ENCODE measurements at regions not wholly inside any gene's neighbourhood (a gene's known extent, or its start where the extent isn't known, plus 50 kb on each side); places are given as distances from the start of the nearest gene placed in this dataset.

DNA sequence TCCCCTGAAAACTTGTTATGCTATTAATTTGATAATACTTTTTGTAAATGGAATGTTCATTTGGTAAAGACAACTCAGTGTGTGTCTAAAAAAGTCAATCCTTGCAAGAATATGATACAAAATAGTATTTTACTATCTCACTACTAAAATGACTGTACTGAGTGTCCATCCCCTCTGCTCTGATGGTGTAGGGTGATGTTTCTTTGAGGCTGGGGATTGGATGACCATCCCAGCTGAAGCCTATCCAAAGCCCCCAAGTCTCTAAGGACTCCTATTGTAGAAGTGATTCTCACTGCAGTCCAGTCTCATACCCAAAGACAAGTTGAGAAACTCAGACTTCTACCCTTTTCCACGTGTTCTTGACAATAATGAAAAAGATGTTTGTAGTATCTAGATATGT is 1128.4 kb downstream of the BCL11B start:
- TF ChIP-seq, protein P1, sequence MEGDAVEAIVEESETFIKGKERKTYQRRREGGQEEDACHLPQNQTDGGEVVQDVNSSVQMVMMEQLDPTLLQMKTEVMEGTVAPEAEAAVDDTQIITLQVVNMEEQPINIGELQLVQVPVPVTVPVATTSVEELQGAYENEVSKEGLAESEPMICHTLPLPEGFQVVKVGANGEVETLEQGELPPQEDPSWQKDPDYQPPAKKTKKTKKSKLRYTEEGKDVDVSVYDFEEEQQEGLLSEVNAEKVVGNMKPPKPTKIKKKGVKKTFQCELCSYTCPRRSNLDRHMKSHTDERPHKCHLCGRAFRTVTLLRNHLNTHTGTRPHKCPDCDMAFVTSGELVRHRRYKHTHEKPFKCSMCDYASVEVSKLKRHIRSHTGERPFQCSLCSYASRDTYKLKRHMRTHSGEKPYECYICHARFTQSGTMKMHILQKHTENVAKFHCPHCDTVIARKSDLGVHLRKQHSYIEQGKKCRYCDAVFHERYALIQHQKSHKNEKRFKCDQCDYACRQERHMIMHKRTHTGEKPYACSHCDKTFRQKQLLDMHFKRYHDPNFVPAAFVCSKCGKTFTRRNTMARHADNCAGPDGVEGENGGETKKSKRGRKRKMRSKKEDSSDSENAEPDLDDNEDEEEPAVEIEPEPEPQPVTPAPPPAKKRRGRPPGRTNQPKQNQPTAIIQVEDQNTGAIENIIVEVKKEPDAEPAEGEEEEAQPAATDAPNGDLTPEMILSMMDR (IDR thresholded peaks at IDR 0.05): no peak
- intact Hi-C loops (cut with micrococcal nuclease): no loop called here
- ChIA-PET POLR2A (no interaction called here), CTCF (no interaction called here)
- H3K4me1 Mint-ChIP-seq: no peaks in the 10 kb centered on the region
- H3K4me3 Mint-ChIP-seq: no peak overlapping the region
- no peak overlapping the region for H3K27ac Mint-ChIP-seq
- DNase-seq (no peak), ATAC-seq (ENCODE audit: low read depth) (no peak)
- no peaks in the 10 kb centered on the region for H3K36me3 Mint-ChIP-seq (ENCODE audit: low read depth)
- H3K9me3 Mint-ChIP-seq: no peaks in the 10 kb centered on the region
- H3K27me3 Mint-ChIP-seq: no peaks in the 10 kb centered on the region

DNA sequence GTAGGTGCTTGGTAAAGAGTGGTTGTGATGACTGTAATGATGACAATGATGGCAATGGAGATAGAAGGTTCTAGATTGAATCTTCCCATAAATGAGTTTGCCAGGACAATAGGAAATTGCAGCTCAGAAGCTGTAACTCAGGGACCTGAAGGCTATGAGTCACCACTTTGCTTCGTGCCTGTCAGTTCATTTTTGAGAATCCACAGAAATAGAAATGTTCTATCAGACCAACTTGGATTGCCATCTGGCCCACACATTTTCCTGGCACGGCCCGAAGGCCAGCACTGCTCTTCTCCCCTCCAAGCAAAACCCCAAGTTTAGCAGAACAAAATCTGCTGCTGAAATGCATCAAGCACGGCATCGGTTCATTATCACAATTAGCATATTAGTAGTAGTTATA is 1127.0 kb downstream of the BCL11B start:
- no peaks in the 10 kb centered on the region for H3K36me3 Mint-ChIP-seq (ENCODE audit: low read depth)
- CTCF ChIA-PET: no interaction called here
- TF ChIP-seq, protein P1 (IDR thresholded peaks at IDR 0.05): no peak
- H3K4me3 Mint-ChIP-seq: no peak overlapping the region
- ATAC-seq (ENCODE audit: low read depth) (no peak), DNase-seq (no peak)
- H3K9me3 Mint-ChIP-seq: no peaks in the 10 kb centered on the region
- no peaks in the 10 kb centered on the region for H3K4me1 Mint-ChIP-seq
- intact Hi-C loops (cut with micrococcal nuclease): no loop called here
- no peaks in the 10 kb centered on the region for H3K27me3 Mint-ChIP-seq
- POLR2A ChIA-PET: no interaction called here
- H3K27ac Mint-ChIP-seq: no peak overlapping the region

DNA sequence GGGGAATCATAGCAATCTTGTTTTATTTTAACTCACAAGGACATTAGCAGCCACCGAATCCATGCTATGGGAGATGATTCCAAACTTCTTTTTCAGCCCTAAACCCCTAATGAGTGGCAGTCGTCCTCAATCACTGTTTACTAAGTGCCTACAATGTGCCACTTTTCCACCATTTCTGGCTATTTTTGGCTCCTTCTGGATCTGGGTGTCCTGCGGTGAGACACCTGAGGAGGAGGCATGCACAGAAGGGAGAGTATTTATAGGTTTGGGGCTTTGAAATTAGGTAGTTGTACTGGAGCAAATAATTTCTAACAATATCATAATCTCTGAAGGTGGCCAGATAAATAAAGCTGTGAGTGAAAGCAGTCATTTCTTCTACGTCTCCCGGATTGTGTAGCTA is 1125.6 kb downstream of the BCL11B start:
- H3K9me3 Mint-ChIP-seq: peaks cover under 1% of the 10 kb centered on the region
- H3K27ac Mint-ChIP-seq: no peak overlapping the region
- no peaks in the 10 kb centered on the region for H3K4me1 Mint-ChIP-seq
- no peaks in the 10 kb centered on the region for H3K27me3 Mint-ChIP-seq
- ATAC-seq (ENCODE audit: low read depth) (no peak), DNase-seq (no peak)
- CTCF ChIA-PET: no interaction called here
- no peaks in the 10 kb centered on the region for H3K36me3 Mint-ChIP-seq (ENCODE audit: low read depth)
- POLR2A ChIA-PET: no interaction called here
- H3K4me3 Mint-ChIP-seq: no peak overlapping the region
- intact Hi-C loops (cut with micrococcal nuclease): no loop called here
- TF ChIP-seq, protein P1 (IDR thresholded peaks at IDR 0.05): no peak

DNA sequence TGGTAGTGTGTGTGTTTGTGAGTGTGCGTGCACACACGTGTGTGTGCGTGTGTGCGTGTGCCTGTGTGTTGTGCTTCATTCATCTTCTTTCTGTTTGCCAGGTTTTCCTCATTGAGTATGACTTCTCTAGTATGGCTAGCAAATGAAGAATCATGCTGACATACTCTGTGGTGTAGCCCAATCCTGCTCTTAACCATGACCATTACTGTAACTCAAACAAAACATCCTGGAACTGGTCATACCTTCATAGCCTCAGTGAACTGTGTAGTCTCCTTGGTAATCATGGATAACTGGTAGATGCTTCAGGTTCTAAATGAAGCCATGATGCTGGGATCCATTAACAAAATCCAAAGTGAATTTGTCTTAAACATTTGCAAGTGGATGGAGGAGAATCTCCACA is 1117.7 kb downstream of the BCL11B start:
- CTCF ChIA-PET: no interaction called here
- H3K4me3 Mint-ChIP-seq: no peak overlapping the region
- no peaks in the 10 kb centered on the region for H3K4me1 Mint-ChIP-seq
- peaks cover 4% of the 10 kb centered on the region for H3K9me3 Mint-ChIP-seq
- TF ChIP-seq, protein P1 (IDR thresholded peaks at IDR 0.05): no peak
- intact Hi-C loops (cut with micrococcal nuclease): no loop called here
- no peak overlapping the region for H3K27ac Mint-ChIP-seq
- ATAC-seq (ENCODE audit: low read depth) (no peak), DNase-seq (no peak)
- POLR2A ChIA-PET: no interaction called here
- no peaks in the 10 kb centered on the region for H3K36me3 Mint-ChIP-seq (ENCODE audit: low read depth)
- H3K27me3 Mint-ChIP-seq: no peaks in the 10 kb centered on the region

DNA sequence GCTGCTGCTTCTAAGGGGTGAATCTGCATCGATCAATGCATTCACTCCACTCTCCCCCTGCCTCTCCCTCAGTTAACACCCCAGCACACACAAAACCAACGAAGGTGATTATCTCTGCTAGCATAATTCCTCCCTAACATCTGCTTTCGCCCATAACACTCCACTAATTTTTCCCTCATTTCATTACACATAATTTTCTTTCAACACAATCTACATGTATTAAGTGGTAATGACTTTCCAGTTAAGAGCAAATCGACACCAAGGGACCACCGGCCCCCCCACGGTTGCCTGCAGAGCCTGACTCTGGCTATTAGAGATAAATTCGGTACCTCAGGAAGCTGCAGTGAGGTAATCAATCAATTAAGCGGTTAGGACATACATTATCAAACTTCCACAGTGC is 1115.6 kb downstream of the BCL11B start:
- peaks cover 4% of the 10 kb centered on the region for H3K9me3 Mint-ChIP-seq

More for the DNA sequence above, 1115.6 kb downstream of the BCL11B start:
- ATAC-seq (ENCODE audit: low read depth) (no peak), DNase-seq (no peak)
- Mint-ChIP-seq H3K27ac (no peak overlapping the region), H3K27me3 (no peaks in the 10 kb centered on the region), H3K36me3 (ENCODE audit: low read depth) (no peaks in the 10 kb centered on the region), H3K4me1 (no peaks in the 10 kb centered on the region), H3K4me3 (no peak overlapping the region)
- TF ChIP-seq, protein P1 (IDR thresholded peaks at IDR 0.05): no peak
- POLR2A ChIA-PET: no interaction called here
- CTCF ChIA-PET: no interaction called here
- intact Hi-C loops (cut with micrococcal nuclease): no loop called here

All from activated B cell treated with CpG ODN at 0.5 μM for 24 hours (primary cell).